ENCODE measurements at regions not wholly inside any gene's neighbourhood (a gene's known extent, or its start where the extent isn't known, plus 50 kb on each side); places are given as distances from the start of the nearest gene placed in this dataset.

DNA sequence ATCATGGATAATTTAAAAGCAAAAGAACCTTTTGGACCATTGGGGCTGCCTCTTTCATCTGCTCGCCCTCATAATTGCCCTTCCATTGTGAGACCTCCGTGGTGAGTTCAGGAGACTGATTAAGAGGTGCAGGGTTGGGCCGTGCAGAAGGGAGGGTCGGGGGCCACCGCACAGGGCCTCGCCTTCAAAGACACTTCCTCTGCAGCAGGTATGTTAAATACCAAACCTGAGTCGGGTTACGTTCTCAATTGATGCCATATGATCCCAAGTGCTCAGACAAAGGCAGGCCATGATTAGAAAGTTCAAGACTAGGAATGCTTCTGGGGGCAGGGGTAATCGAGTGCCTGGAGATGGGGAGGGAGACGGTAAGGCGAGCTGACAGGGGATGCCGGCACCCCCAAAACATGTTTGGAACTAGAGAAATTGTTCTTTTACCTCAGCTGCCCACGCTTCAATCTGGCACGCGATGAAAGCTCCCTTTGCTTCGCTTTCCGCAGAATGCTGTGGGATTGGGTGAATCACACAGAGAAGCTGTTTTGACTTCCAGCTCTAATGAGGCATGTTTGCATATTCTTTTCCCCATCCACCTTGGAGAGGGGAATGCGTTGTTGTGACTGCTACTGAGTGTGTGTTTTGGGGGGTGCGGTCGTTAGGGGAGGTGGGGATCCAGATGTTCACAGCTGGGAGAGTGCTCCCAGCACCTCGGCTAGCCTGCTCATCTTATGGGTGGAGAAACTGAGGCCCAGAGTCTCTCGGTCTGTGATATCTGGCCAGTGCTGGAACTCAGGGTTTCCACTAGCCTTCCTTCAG, 309.1 kb downstream of the MYCN start:
- H3K4me3 ChIP-seq (ENCODE audit: low read depth, low read length): no peak overlapping the region
- no peak for DNase-seq (ENCODE audit: low read depth)
- TF ChIP-seq, protein P1, sequence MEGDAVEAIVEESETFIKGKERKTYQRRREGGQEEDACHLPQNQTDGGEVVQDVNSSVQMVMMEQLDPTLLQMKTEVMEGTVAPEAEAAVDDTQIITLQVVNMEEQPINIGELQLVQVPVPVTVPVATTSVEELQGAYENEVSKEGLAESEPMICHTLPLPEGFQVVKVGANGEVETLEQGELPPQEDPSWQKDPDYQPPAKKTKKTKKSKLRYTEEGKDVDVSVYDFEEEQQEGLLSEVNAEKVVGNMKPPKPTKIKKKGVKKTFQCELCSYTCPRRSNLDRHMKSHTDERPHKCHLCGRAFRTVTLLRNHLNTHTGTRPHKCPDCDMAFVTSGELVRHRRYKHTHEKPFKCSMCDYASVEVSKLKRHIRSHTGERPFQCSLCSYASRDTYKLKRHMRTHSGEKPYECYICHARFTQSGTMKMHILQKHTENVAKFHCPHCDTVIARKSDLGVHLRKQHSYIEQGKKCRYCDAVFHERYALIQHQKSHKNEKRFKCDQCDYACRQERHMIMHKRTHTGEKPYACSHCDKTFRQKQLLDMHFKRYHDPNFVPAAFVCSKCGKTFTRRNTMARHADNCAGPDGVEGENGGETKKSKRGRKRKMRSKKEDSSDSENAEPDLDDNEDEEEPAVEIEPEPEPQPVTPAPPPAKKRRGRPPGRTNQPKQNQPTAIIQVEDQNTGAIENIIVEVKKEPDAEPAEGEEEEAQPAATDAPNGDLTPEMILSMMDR (IDR thresholded peaks at IDR 0.05; ENCODE audit: insufficient read depth, low read depth, low read length): no peak

DNA sequence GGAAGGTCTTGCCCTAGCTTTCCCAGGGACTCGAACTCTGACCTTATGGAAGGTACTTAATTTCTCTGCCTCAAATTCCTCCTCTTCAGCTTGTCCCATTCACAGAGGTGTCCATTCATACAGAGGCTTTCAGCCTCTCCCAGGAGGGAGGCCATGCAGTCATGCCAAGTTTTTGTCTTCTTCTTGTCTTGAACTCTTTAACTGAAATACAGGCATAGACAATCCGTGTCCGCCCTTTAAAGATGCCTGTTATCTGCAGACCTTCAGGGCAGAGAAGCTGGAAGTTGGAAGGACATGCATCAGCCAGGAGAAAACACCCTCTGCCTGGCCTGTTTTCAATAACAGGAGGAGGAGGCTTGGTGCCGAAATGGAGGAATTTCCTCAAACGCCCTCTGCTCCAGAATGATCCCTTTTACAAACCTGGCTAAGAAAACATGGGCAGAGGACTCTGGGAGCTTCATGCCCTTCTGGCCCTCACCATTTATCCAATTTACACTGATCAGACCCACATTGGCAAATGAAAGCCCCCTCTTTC, 308.3 kb downstream of the MYCN start:
- no peak for DNase-seq (ENCODE audit: low read depth)

DNA sequence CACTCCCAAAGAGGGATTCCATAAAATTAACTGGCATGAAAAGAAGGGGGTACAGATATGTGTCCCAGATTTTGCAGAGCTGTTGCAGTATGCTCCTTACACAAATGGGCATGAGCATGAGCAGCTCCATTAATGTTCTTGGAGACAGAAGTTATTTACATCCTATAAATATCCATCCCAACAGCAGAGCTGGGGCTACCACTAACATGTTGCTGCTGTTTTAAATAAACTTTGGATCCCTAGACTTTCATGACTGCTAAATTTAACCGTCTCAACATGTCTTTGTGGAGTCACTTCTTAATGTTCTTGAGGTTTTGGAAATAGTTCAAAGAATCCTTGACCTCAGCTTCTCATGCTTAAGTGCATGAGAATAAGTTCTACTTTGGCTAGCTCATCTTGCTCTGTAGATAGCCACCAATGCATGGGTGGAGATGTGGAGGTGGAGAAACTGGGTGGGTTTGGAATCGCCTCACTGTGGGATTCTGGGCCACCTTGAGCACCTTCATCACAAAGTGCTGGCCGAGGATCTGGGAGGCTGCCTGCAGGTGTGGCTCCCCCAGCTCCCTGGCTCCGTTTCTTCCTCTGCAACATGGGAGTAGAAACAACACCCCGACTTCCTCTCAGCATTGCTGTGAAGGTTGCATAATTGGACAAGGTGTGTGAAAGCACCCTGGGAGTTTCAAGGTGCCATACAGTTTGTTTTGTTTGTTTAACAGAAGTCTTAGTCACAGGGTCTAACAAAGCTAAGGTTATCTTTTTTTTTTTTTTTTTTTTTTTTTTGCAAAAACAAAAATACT, 307.2 kb downstream of the MYCN start:
- TF ChIP-seq, protein P1 (IDR thresholded peaks at IDR 0.05; ENCODE audit: insufficient read depth, low read depth, low read length): no peak
- H3K4me3 ChIP-seq (ENCODE audit: low read depth, low read length): no peak overlapping the region
- no peak for DNase-seq (ENCODE audit: low read depth)

More for the DNA sequence above, 308.3 kb downstream of the MYCN start:
- no peak overlapping the region for H3K4me3 ChIP-seq (ENCODE audit: low read depth, low read length)
- TF ChIP-seq, protein P1 (IDR thresholded peaks at IDR 0.05; ENCODE audit: insufficient read depth, low read depth, low read length): no peak

DNA sequence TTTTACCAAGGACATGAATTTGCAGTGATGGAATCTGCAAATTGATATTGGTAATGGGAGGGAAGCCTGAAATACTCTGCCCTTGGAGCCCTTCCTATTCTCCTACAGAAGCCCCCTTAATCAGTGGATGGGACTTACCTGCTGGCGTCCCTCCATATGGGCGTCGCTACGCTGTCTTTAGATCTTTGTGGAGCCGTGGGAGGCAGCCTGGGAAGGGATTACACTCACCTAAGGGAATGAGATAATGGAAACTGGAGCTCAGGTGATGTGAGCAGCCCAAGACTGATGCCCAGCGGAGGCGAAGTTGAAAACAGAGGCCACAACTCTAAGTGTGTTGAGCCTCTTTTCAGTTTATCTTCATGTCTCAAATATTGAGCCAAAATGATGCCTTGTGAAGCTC, 306.6 kb downstream of the MYCN start:
- no peak for DNase-seq (ENCODE audit: low read depth)
- H3K4me3 ChIP-seq (ENCODE audit: low read depth, low read length): no peak overlapping the region
- TF ChIP-seq, protein P1 (IDR thresholded peaks at IDR 0.05; ENCODE audit: insufficient read depth, low read depth, low read length): no peak

DNA sequence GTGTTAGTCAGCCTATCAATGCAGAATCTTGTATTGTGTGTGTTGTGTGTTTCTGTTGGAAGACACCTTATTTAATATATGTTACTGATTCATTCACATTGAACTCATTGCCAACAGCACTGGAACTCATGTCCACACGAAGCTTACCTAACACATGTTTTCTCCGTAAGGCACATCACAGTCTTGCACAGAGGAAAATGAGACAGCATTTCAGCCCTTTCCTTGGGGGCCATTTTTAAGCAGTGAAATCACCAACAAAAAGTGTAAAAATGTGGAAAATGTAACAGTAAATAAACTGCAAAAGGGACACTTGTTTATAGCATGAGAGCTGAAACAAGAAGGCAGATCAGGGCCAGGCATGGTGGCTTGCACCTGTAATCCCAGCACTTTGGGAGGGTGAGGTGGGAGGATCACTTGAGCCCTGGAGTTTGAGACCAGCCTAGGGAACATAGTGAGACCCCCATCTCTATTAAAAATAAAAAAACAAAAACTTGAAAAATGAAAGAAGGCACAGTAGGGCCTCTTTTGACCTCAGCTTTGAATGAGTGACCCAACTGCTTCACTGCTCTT, 306.0 kb downstream of the MYCN start:
- TF ChIP-seq, protein P1 (IDR thresholded peaks at IDR 0.05; ENCODE audit: insufficient read depth, low read depth, low read length): no peak

DNA sequence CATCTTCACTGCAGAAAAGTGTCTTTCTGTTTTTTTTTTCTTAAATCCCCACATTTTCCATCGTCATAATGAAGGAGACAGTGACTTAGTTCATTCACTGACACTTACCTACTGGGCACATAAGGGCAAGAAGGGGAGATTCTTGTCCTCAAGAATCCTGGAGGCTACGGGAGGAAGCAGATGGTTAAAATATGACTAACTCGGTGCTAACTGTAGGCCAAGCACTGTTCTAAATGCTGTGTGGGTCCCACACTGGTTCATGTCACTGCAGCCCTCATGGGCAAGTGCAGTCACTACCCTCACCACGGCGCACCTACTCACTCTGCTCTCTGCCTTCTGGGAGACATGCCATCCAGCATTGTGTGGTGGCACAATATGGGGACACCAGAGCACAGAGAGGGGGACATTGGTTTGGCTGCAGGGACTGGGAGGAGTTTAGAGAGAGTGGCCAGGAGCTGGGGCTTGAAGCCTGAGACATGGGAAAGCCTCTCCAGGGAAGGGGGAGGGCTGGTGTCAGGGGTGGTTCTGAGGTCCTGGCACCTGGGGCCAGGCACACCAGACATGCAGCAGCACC, 305.2 kb downstream of the MYCN start:
- TF ChIP-seq, protein P1 (IDR thresholded peaks at IDR 0.05; ENCODE audit: insufficient read depth, low read depth, low read length): no peak
- no peak for DNase-seq (ENCODE audit: low read depth)
- H3K4me3 ChIP-seq (ENCODE audit: low read depth, low read length): no peak overlapping the region

More for the DNA sequence above, 306.0 kb downstream of the MYCN start:
- no peak for DNase-seq (ENCODE audit: low read depth)
- no peak overlapping the region for H3K4me3 ChIP-seq (ENCODE audit: low read depth, low read length)
